BE2C (cell line): ENCODE measurements at regions not wholly inside any gene's neighbourhood (a gene's known extent, or its start where the extent isn't known, plus 50 kb on each side); places are given as distances from the start of the nearest gene placed in this dataset.

ENCODE experiments used
- DNase-seq: peaks from one replicate; pipeline ENCODE4 v3.0.0-alpha.2; 2020
- H3K27me3 ChIP-seq: fragments of 250-450 bp; sonication (Bioruptor Pico); 2 replicates; pipeline ENCODE4 v1.5.1; 2020; ENCODE audit warnings: mild to moderate bottlenecking
- H3K36me3 ChIP-seq: fragments of 250-450 bp; sonication (Bioruptor Pico); 2 replicates; pipeline ENCODE4 v1.5.1; 2020; ENCODE audit warnings: mild to moderate bottlenecking
- H3K4me1 ChIP-seq: fragments of 250-450 bp; sonication (Bioruptor Pico); 2 replicates; pipeline ENCODE4 v1.5.1; 2020
- H3K4me3 ChIP-seq: 2 replicates; pipeline ENCODE4 v1.5.1; 2011; ENCODE audit warnings: low read depth, low read length
- H3K9me3 ChIP-seq: fragments of 250-450 bp; sonication (Bioruptor Pico); 2 replicates; pipeline ENCODE4 v1.5.1; 2020
- TF ChIP-seq, protein P1 (sequence below): IDR thresholded peaks from 2 replicates; pipeline ENCODE4 v1.5.1; 2012; ENCODE audit warnings: mild to moderate bottlenecking, low read depth, low read length

DNA sequence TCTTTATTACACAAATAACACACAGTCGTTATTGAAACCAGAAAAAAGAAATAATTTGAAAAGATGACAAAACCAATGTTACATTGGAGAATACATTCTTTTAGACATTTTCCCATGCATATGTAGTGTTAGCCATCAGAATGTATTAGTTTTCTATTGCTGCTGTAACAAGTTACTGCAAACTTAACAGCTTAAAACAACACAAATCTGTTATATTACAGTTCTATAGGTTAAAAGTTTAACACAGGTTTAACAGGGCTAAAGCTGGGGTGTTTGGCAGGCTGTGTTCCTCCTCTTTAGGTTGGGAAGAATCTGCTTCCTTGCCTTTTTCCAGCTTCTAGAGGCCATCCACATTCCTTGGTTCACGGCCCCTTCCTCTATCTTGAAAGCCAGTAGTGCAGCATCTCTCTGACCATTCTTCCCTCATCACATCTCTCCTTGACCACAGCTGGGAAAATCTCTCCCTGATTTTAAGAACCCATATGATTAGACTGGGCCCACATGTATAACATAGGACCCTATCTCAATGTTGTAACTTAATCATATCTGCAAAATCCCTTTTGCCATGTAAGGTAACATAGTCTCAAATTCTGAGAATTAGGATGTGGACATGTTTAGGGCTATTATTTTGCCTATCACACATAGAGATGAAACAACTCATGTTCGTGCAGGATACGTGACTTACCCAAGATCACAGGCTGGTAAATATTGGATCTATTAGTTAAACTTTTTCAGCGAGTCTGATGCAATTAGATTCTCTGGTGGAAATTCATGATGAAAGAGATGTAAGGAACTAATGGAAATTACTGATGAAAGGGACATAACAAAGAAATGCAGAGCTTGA lies 145.4 kb upstream of the TMEM170B start:
- DNase-seq = no peak
- H3K36me3 ChIP-seq = no peaks in the 10 kb centered on the region
- no peaks in the 10 kb centered on the region for H3K9me3 ChIP-seq
- H3K4me3 ChIP-seq = no peak overlapping the region
- no peaks in the 10 kb centered on the region for H3K27me3 ChIP-seq
- H3K4me1 ChIP-seq = no peaks in the 10 kb centered on the region
- TF ChIP-seq, protein P1, sequence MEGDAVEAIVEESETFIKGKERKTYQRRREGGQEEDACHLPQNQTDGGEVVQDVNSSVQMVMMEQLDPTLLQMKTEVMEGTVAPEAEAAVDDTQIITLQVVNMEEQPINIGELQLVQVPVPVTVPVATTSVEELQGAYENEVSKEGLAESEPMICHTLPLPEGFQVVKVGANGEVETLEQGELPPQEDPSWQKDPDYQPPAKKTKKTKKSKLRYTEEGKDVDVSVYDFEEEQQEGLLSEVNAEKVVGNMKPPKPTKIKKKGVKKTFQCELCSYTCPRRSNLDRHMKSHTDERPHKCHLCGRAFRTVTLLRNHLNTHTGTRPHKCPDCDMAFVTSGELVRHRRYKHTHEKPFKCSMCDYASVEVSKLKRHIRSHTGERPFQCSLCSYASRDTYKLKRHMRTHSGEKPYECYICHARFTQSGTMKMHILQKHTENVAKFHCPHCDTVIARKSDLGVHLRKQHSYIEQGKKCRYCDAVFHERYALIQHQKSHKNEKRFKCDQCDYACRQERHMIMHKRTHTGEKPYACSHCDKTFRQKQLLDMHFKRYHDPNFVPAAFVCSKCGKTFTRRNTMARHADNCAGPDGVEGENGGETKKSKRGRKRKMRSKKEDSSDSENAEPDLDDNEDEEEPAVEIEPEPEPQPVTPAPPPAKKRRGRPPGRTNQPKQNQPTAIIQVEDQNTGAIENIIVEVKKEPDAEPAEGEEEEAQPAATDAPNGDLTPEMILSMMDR = no peak

DNA sequence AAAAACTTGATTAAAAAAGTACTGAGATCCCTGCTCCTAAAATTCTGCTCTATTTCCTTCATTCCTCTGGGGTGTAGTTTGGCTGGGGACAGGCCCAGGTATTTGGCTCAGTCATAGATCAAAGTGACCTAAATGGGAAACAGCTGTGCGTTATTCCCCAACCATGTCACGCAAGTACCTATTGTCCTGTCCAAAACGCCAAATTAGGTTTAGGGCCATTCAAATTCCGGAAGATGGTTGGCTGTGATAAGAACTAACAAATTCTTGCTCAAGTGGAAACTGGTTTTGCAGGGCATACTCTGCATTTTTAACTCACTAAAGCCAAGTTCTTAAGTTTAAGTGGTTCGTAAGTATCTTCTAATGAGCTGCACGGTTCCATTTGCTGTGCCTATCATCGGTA lies 147.6 kb upstream of the TMEM170B start:
- Histone ChIP-seq H3K9me3 (no peaks in the 10 kb centered on the region), H3K4me3 (no peak overlapping the region), H3K27me3 (no peaks in the 10 kb centered on the region), H3K36me3 (no peaks in the 10 kb centered on the region), H3K4me1 (no peaks in the 10 kb centered on the region)
- TF ChIP-seq, protein P1 = no peak
- no peak for DNase-seq

DNA sequence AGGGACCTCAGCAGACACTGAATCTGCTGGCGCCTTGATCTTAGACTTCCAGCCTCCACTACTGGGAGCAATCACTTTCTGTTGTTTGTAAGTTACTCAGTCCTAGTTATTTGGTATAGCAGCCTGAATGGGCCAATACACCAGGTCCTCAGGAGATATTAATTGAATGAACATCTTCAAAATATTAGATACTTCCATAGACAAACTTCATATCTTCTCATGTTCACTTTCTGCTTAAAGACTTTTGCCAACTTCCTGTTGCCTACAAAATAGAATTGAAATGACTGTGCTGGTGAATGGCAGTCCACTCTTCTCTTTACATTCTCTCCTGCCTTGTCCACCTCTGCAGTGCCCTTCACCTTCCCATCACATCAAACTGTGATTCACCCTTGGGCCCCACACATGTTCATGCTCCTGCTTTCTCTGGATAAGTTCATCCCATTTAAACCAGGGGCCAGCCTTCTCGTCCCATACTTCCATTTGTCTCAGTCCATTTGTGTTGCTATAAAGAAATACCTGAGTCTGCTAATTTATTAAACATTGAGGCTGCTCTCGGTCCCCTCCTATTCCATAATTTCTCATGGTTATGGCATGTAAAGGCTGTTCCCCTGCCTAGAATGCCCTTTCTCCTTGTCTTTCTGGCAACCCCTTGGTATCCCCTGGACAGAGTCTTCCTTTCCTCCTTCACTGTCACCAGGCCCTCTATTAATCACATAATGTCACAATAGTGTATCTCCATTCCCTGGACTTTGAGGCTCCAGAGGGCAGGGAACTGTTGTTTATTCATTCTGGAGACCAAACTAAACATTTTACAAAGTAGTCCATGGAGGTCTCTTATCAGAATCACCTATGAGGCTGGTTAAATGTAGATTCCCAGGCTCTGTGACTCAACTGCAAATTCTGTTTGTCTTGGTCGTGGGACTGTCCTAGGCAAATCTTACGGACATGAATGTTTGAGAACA lies 148.3 kb upstream of the TMEM170B start:
- no peaks in the 10 kb centered on the region for H3K4me1 ChIP-seq
- TF ChIP-seq, protein P1 = no peak
- DNase-seq = no peak

DNA sequence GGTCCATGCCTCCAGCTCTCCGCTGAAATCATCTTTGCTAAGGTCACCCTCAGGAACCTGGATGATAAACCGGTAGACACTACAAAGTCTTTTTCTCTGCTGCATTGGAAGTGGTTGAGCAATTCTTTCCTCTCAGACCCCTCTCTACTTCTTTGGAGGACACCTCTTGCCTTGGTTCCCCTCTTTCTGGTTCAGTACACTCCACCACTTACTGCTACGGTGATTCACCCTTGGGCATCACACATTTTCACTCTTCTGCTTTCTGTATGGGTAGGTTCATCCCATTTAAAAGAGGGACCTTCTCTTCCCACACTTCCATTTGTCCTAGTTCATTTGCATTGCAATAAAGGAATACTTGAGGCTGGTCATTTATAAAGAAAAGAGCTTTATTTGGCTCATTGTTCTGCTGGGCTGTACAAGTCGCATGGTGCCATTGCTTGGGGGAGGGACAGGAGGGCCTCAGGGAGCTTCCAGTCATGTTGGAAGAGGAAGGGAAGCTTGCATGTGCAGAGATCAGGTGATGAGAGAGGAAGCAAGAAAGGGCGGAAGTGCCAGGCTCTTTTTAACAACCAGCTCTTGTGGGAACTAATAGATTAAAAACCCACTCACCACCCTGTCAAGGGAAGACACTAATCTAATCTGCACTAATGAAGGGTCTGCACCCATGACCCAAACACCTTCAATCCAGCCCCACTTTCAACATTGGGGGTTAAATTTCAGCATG lies 149.7 kb upstream of the TMEM170B start:
- Histone ChIP-seq H3K36me3 (no peaks in the 10 kb centered on the region), H3K27me3 (no peaks in the 10 kb centered on the region), H3K4me3 (no peak overlapping the region), H3K4me1 (no peaks in the 10 kb centered on the region), H3K9me3 (no peaks in the 10 kb centered on the region)
- TF ChIP-seq, protein P1 = no peak
- DNase-seq = no peak

More for the DNA sequence above, 148.3 kb upstream of the TMEM170B start:
- no peaks in the 10 kb centered on the region for H3K27me3 ChIP-seq
- H3K9me3 ChIP-seq = no peaks in the 10 kb centered on the region
- H3K4me3 ChIP-seq = no peak overlapping the region
- H3K36me3 ChIP-seq = no peaks in the 10 kb centered on the region

DNA sequence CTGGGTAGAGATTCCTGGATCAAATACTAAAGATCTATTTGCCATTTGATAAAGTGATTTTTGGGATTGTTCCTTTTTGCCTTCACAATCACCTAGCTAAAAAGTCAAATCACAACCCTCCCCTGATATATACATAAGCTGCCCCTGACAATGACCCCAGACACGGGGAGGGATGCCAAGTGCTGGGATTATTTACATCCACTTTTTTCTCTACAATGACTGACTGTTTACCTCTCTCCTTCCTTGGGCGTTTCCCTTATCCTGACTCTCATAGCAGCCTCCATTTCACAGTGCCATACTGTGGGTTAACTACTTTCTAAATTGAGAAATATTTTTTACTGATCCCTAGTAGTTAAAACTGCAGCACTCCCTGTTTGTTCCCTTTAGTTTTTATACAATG lies 150.8 kb upstream of the TMEM170B start:
- DNase-seq = no peak
- Histone ChIP-seq H3K4me1 (no peaks in the 10 kb centered on the region), H3K4me3 (no peak overlapping the region), H3K27me3 (no peaks in the 10 kb centered on the region), H3K9me3 (no peaks in the 10 kb centered on the region), H3K36me3 (no peaks in the 10 kb centered on the region)
- TF ChIP-seq, protein P1 = no peak
